ENCODE measurements at regions not wholly inside any gene's neighbourhood (a gene's known extent, or its start where the extent isn't known, plus 50 kb on each side); places are given as distances from the start of the nearest gene placed in this dataset.
"Not testable (repeated sequence)": the region's sequence is repeated elsewhere in the genome, so short reads cannot be mapped to it uniquely, and the experiment has no call there.

DNA sequence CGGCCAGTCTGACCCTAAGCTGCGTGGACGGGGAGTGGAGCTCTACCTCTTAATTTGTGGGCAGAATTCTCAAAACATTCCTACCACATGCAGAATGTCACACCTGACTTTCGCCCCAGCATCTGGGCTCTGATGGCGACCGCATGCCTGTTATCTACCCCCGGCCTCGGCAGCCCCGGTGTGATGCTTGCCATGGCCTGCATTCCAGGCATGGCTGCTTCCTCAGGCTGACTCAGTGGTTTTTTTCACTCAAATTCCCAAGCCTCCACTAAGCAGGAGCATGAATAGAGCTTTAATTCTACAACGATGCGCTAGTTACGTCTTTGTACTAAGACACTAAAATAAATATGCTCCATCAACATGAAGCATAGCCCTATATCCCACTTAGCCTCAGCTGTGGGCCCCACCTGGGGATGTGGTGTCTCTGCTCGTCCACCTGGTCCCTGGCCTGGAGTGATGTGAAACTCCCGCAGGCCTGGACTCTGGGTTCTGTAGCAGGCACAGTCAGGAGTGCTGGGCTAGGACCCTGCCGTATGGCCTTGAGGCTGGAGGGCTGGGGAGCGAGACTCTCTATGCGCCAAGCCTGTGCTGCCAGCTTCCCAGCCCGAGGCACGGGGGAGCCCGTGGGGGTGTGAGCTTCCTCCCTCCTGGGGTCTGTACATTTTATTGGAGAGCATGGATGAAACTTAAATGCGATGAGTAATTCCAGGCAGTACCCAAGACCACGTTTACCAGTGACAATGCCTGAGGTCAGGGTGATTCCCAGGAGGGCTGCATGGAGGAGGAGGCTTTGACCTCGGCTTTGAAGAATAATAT, 153.2 kb downstream of the CTTN start:
- no peak for DNase-seq

- DNase-seq: no peak
These were observed 154.1 kb downstream of the CTTN start for GRCh38 chr11:70552167-70553150.

- DNase-seq: no peak
These were observed 156.7 kb downstream of the CTTN start for GRCh38 chr11:70555078-70555477.

DNA sequence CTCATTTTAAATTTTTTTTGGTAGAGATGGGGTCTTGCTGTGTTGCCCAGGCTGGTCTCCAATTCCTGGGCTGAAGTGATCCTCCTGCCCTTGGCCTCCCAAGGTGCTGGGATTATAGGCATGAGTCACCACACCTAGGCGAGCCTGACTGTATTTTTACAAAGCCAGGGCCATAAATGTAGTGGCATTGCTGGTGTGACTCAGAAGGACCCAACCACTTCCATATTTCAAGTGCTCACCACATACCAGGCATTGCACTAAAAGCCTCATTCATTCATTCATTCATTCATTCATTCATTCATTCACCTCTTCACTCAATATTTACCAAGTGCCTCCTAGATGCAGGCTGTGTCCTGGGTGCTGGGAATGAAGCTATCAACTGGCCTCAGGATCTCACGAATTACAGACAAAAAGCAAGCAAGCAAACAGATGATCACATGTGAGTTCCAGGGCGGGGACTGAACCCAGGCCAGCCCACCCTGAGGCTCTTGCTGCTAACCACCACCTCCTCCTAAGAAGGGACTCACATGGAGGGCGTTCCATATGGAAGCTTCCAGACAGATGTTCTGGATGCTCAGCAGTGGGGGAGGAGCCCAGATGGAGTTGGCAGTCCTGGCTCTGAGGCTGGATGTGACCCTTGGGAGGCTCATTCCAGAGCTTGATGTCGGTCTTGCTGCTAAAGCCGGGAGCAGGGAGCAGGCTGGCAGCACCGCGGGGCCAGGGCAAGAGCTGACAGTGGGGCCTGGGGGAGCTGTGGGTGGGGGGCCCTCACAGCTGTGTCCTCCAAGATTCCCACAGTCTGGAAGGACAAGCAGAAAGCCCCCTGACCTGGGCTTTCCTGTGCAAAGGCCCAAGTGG, 158.8 kb downstream of the CTTN start:
- no peak for DNase-seq

DNA sequence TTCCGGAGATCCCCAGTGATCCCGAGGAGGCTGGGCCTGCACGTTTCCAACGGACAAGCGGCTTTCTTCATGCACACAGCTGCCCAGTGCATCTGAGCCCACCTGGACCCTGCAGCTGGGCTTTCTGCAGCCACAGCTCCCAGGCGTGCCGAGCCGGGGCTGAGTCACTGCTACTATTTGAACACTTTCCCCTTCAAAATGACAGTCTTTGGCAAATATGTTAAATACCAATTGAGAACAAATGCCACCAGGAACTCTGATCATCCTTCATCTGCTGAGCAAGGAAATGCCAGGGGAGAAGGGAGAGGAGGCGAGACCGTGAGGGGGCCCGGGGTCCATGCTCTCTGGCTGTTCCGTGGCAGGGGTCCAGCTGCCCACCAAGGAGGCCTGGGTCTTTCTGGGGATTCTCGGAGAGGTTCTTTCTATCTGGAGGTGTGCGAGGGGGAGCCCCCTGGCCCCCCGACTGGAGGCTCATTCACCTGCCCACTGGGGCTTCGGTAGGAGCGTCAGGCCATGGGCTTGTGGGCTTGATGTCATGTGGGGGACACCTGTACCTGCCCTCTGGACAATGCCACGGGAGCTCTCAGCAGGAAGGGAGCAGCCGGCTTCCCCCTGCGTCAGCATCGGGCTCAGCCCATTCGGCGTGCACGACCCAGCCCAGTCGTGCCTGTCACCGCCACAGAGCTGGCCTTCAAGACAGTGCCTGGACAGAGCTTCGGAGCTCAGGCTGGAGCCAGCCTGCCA, 159.6 kb downstream of the CTTN start:
- no peak for DNase-seq

- no peak for DNase-seq
These were observed 160.4 kb downstream of the CTTN start for GRCh38 chr11:70558681-70559080.

DNA sequence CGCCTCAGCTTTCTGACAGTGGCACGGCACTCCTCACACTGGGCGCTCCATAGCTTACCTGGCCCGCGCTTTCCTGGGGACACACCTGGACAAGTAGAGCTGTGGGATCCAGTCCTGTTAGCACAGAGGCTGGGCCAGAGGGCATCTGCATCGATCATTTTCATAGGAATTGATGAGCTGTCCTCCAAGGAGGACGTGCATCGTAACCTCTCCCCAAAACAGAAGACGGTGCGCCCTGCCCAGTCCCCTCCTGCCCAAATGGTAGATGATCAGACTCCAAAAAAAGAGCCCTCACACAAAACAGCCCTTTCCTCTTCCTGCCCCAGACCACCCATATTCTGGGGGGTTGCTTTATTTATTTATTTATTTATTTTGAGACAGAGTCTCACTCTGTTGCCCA, 161.2 kb downstream of the CTTN start:
- no peak for DNase-seq

- DNase-seq: not testable (repeated sequence)
These were observed 162.3 kb downstream of the CTTN start for GRCh38 chr11:70560621-70561020.

DNA sequence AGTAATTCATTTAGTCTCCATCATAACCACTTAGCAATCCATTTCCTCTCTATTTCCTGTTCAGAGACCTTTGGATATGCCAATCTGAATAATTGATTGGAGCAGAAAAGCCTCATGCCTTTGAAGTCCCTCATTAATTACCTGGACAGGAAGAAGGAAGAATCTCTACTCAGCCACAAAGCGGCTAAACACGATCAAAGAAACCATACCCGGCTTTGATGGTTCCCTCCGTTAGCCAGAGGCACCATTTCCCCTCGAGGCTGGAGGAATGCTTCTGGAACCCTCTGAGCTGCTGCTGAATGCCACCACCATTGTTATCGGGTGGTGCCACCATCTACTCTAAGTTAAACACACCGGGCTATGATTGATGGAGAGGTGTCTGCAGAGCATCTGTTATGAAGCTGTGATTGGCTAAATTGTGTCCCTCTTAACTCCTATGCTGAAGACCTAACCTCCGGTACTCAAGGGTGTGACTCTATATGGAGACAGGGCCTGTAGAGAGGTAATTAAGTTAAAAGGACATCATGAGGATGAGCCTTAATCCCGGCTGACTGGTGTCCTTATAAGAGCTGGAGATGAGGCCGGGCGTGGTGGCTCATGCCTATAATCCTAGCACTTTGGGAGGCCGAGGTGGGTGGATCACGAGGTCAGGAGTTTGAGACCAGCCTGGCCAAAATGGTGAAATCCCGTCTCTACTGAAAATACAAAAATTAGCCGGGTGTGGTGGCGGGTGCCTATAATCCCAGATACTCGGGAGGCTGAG, 168.6 kb downstream of the CTTN start:
- no peak for DNase-seq

DNA sequence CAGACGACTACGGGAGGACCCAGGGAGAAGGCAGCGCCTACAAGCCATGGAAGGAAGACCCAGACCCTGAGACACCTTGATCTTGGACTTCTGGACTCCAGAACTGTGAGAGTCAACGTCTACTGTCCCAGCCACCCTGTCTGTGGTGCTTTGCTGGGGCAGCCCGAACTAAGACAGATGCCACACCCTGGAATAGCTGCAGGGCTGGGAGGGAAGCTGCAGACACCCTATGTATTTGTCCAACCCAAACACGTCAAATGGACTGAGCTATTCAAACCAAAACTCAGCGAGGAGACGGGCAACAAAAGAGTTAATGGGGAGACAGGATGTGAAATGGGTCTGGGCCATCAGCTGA, 169.3 kb downstream of the CTTN start:
- no peak for DNase-seq

DNA sequence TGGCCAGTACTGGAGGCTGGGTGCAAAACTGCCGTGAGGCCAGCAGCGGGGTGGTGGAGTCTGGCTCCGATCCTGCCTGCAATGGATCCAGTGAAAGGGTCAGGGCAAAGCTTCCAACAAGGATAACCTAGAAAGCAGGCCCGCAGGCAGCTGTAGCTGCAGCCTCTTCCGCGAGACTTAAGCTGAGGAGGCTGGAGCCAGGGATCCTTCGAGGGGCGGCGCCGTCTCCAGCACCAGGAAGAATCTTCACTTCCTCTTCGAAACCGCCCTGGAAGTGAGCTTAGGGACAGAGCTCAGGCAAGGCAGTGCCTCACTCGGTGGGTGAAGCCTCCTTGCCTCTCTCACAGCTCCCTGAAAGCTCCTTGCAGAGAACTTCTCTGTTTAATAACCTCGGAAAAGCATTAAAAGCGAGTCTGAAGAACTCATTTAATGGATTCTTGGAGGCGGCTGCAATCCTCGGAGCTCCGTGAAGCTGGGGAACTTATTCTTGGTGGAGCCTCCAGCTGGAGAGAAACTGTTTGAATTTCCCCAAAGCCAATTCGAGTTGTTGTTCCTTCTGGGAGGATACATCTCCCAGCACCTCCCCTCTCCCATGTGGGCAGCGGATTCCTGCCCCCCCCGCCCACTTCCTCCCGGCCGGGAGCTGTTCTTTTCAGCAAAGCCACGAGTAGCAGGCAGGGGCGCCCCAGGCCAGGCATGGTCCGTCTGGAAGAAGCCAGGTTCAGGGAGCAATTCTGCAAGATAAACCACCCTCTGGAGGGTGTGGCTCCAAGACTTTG, 169.9 kb downstream of the CTTN start:
- DNase-seq: no peak

GRCh38 chr11:70568814-70569617, 170.7 kb downstream of the CTTN start:
- DNase-seq: no peak

DNA sequence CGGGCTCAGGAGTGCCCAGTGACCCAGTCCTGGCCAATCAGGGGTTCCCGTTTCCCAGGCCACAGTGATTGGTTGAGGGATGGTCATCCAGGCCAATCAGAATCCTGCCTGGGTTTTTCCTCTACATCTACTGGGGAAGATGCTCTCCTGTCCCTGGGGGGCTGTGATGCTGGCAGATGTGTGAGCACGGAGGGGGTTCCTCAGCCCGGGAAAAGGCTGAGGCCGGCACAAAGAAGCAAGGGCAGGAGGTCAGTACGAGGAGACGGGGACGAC, 171.2 kb downstream of the CTTN start:
- no peak for DNase-seq

DNA sequence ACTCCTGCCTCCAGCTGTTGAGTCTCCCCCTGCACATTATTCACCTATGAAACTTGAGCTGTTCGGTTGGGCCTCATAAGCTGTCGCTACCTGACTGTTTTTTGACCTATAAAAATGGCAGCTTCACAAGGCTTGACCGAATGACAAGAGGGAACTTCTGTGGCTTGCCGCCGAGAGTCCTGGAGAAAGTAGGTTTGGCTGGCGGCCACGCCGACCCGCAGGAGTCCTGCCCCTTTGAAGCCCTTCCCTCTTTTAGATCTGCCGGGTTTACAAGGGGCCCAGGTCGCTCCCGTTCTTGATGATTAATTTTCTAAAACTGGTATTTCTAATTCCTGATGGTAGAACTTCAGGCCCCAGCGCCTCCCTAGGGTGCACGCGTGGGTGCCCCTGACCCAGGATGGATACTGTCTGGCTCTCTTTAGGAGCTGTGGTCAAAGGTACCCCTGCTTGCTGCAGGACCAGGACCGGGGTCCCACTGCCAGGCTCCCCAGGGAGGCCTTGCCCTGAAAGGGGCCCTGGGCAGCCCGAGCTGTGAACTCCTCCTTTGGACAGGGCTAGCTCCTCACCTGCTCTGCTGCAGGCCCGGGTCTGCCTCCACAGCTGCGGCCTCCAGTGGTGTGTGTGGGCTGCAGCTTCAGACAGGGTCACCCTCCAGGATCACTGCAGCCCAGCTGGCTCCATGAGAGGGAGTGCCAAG, 171.8 kb downstream of the CTTN start:
- DNase-seq: no peak

DNA sequence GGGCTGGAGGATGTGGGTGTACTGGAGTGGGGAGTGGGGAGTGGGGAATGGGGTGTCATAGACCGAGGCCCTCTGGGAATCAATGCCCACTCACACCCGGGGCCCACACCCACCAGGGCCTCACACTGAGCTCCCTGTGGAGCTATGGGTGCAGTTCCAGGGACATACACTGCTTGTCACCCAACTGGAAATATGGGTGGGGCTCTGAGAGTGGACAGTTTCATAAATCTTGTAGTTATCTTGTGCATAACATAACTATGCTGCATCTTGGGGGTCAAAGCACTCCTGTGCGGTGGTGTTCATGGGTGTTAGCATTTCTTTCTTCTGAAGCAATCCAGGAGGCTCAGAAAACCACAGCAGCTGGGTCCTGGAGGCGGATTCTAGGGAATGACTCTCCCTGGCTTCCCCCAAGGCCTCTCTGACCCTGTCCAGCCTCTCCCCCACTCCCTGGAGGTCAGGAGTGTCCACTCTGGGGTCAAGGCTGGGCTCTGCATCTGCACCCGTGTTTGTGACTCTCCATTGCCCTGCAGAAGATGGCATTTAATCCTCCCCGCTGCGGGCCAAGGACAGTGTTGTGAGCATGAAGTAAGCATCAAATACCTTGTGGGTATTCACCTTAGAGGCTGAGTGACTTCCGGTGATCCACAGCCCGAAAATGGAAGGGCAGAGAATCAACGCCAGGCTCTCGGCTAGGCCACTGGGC, 172.5 kb downstream of the CTTN start:
- no peak for DNase-seq

DNA sequence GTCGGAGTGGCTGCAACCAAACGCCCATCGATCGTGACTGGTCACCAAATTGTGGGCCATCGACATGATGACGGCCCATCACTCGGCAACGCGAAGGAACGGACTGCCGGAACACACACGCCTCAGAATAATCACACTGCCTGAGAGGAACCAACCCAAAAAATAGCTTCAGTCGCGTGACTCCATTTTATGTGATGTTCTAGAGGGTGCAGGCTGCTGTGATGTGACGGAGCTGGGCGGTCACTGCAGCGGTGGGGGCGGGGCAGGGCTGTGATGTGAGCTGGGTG, 174.6 kb downstream of the CTTN start:
- no peak for DNase-seq

GRCh38 chr11:70573701-70574151, 175.4 kb downstream of the CTTN start:
- no peak for DNase-seq

DNA sequence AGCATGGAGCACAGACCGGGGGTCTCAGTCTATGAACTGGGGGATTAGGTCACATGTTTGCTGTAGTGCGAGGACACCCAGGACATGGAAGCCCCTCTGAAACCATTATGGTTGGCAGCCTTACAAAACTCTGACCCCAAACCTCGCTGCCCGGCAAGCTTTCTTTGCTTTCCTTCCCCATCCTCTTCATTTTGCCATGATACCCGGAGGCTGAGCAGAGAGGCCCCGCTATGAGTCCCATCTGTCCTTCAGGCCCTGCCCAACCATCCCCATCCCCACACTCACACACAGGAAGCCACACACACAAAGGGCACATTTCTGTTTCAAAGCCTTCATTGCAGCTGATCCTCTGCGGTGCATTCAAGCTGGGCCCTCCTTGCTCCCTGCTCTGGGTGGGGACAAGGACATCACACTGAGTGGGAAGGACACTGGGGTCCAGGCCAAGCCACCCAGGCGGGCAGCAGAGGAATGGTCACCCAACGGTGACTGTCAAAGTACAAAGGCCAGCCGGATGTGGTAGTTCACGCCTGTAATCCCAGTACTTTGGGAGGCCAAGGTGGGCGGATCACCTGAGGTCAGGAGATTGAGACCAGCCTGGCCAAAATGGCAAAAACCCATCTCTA, 176.5 kb downstream of the CTTN start:
- DNase-seq: no peak
